CD14-positive monocyte (primary cell): ENCODE measurements at regions not wholly inside any gene's neighbourhood (a gene's known extent, or its start where the extent isn't known, plus 50 kb on each side); places are given as distances from the start of the nearest gene placed in this dataset.
"Not testable (repeated sequence)": the region's sequence is repeated elsewhere in the genome, so short reads cannot be mapped to it uniquely, and the experiment has no call there.

Experiments used
- DNase-seq, 3 donors: peaks; one replicate each; pipeline ENCODE4 v3.0.0-alpha.2; 2011 to 2022
- H2AFZ ChIP-seq: 2 replicates; pipeline ENCODE4 v1.6.0; 2012; ENCODE audit warnings: mild to moderate bottlenecking, low read depth, low read length, inconsistent platforms; ENCODE audit not compliant: insufficient read depth, poor library complexity, severe bottlenecking
- H3K27ac ChIP-seq, 2 donors: 1 replicate in 1 of 2; 2 replicates in 1 of 2; pipeline ENCODE4 v1.5.1; 2012 to 2013; ENCODE audit warnings: low read length in 2 of 2, control low read depth in 1 of 2, inconsistent platforms in 1 of 2, low read depth in 1 of 2, mild to moderate bottlenecking in 1 of 2
- H3K27me3 ChIP-seq, 2 donors: one replicate each; pipeline versions ENCODE4 v1.6.0 to v1.6.1; 2011 to 2013; ENCODE audit warnings: low read length in 2 of 2; ENCODE audit not compliant: control insufficient read depth in 2 of 2, insufficient read depth in 2 of 2
- H3K36me3 ChIP-seq, 2 donors: replicated peaks in 1 of 2; 1 replicate in 1 of 2; 2 replicates in 1 of 2; pipeline versions ENCODE4 v1.5.1 to v1.6.1; 2012 to 2013; ENCODE audit warnings: low read length in 2 of 2, control low read depth in 1 of 2, inconsistent platforms in 1 of 2, mild to moderate bottlenecking in 1 of 2; ENCODE audit not compliant: insufficient read depth in 2 of 2, control insufficient read depth in 1 of 2
- H3K4me1 ChIP-seq, 2 donors: 1 replicate in 1 of 2; 2 replicates in 1 of 2; pipeline versions ENCODE4 v1.5.1 to v1.6.1; 2012 to 2013; ENCODE audit warnings: low read length in 2 of 2, control low read depth in 1 of 2, inconsistent platforms in 1 of 2, mild to moderate bottlenecking in 1 of 2, moderate library complexity in 1 of 2; ENCODE audit not compliant: insufficient read depth in 2 of 2, control insufficient read depth in 1 of 2
- H3K4me2 ChIP-seq: replicated peaks from 2 replicates; pipeline ENCODE3; 2012; ENCODE audit warnings: low read length, moderate library complexity, mild to moderate bottlenecking; ENCODE audit not compliant: poor library complexity, severe bottlenecking; ENCODE audit errors: extremely low read depth
- H3K4me3 ChIP-seq, 3 experiments: fragments of 200-600 bp in 1 of 3; sonication (generic) in 1 of 3; replicated peaks in 1 of 3; 1 replicate in 2 of 3; 2 replicates in 1 of 3; pipeline ENCODE4 v1.5.1; 2011 to 2013; ENCODE audit warnings: low read length in 3 of 3, mild to moderate bottlenecking in 3 of 3, control low read depth in 2 of 3, low read depth in 2 of 3, inconsistent platforms in 1 of 3, moderate library complexity in 1 of 3
- H3K79me2 ChIP-seq: 2 replicates; pipeline ENCODE4 v1.6.0; 2012; ENCODE audit warnings: mild to moderate bottlenecking, control low read depth, inconsistent platforms, low read length, moderate library complexity; ENCODE audit not compliant: insufficient read depth
- H3K9ac ChIP-seq: 2 replicates; pipeline ENCODE4 v1.6.0; 2017; ENCODE audit warnings: low read length, mild to moderate bottlenecking; ENCODE audit not compliant: insufficient read depth, poor library complexity, severe bottlenecking
- H3K9me3 ChIP-seq, 2 donors: replicated peaks in 1 of 2; 1 replicate in 1 of 2; 2 replicates in 1 of 2; pipeline versions ENCODE4 v1.5.1 to v1.6.1; 2012 to 2013; ENCODE audit warnings: low read length in 2 of 2, control low read depth in 1 of 2; ENCODE audit not compliant: control insufficient read depth in 1 of 2, insufficient read depth in 1 of 2
- H4K20me1 ChIP-seq: 2 replicates; pipeline ENCODE4 v1.6.0; 2012; ENCODE audit warnings: mild to moderate bottlenecking, low read length, control low read depth, moderate library complexity; ENCODE audit not compliant: insufficient read depth
- H3K27ac Mint-ChIP-seq, 7 donors: one replicate each; pipeline ENCODE4 v1.8.0; 2020; ENCODE audit warnings: mild to moderate bottlenecking in 7 of 7, mixed read lengths in 7 of 7, moderate library complexity in 6 of 7, inconsistent platforms in 2 of 7
- H3K27me3 Mint-ChIP-seq, 3 donors: one replicate each; pipeline ENCODE4 v1.8.0; 2021 to 2022; ENCODE audit warnings: low read depth in 3 of 3, mild to moderate bottlenecking in 3 of 3, mixed read lengths in 3 of 3, moderate library complexity in 3 of 3, inconsistent platforms in 1 of 3
- H3K36me3 Mint-ChIP-seq, 2 donors: one replicate each; pipeline ENCODE4 v1.8.0; 2020; ENCODE audit warnings: mixed read lengths in 2 of 2, inconsistent platforms in 1 of 2, mild to moderate bottlenecking in 1 of 2
- H3K4me1 Mint-ChIP-seq: one replicate; pipeline ENCODE4 v1.8.0; 2020; ENCODE audit warnings: mild to moderate bottlenecking, mixed read lengths
- H3K4me3 Mint-ChIP-seq, 2 donors: one replicate each; pipeline ENCODE4 v1.8.0; 2020; ENCODE audit warnings: mild to moderate bottlenecking in 2 of 2, mixed read lengths in 2 of 2, moderate library complexity in 1 of 2
- H3K9me3 Mint-ChIP-seq, 7 donors: one replicate each; pipeline ENCODE4 v1.8.0; 2020 to 2022; ENCODE audit warnings: mixed read lengths in 7 of 7, mild to moderate bottlenecking in 6 of 7, moderate library complexity in 6 of 7, inconsistent platforms in 2 of 7
- CTCF ChIP-seq: fragments of 200-600 bp; IDR thresholded peaks from one replicate; pipeline ENCODE4 v1.8.0; 2022; ENCODE audit warnings: antibody characterized with exemption, mild to moderate bottlenecking
- WGBS: methylation state at CpG from one replicate; pipeline ENCODE4 v1.1.5; 2013; ENCODE audit warnings: missing lambda C conversion rate; ENCODE audit not compliant: insufficient coverage; 5-methylcytosine and 5-hydroxymethylcytosine counted together
- intact Hi-C, 2 donors: fragments of 100-400 bp; cut with micrococcal nuclease; formaldehyde crosslinking; loops; one replicate each; pipeline versions ENCODE4 v1.15.0 to v1.15.1; 2023

- peaks cover 2% of the 10 kb centered on the region for H3K4me1 Mint-ChIP-seq
- no peak overlapping the region for H3K4me2 ChIP-seq
- H3K9me3 Mint-ChIP-seq: peaks cover 0 to 5% (median 2%) of the 10 kb centered on the region in 7 donors
- intact Hi-C loops: no loop called here
- H4K20me1 ChIP-seq: no peaks in the 10 kb centered on the region
- H3K9ac ChIP-seq: no peak overlapping the region
- H3K27me3 ChIP-seq: no peaks in the 10 kb centered on the region
- no CpG with 5 or more reads among the region's 1 CpG for WGBS
- H3K27ac ChIP-seq: no peak overlapping the region
- no peaks in the 10 kb centered on the region for H3K79me2 ChIP-seq
- no peaks in the 10 kb centered on the region for H3K36me3 Mint-ChIP-seq
- no peaks in the 10 kb centered on the region for H3K36me3 ChIP-seq
- TF ChIP-seq CTCF: no peak
- DNase-seq: no peak
- H3K27me3 Mint-ChIP-seq: peaks cover 0 to 2% (median 1%) of the 10 kb centered on the region in 3 donors
- no peak overlapping the region for H2AFZ ChIP-seq
- no peaks in the 10 kb centered on the region for H3K4me1 ChIP-seq
- no peak overlapping the region for H3K4me3 Mint-ChIP-seq
- no peak overlapping the region for H3K27ac Mint-ChIP-seq
- H3K9me3 ChIP-seq: no peaks in the 10 kb centered on the region
- no peak overlapping the region for H3K4me3 ChIP-seq
These were observed 615.1 kb upstream of the SGCD start for GRCh38 chr5:155711882-155712281.

GRCh38 chr5:155714435-155714834 lies 612.5 kb upstream of the SGCD start:
- H4K20me1 ChIP-seq, H2AFZ ChIP-seq, DNase-seq, H3K27ac ChIP-seq, H3K9me3 Mint-ChIP-seq, H3K9me3 ChIP-seq, H3K4me1 Mint-ChIP-seq, H3K27me3 Mint-ChIP-seq, H3K27me3 ChIP-seq, intact Hi-C loops, H3K9ac ChIP-seq, H3K79me2 ChIP-seq, H3K36me3 Mint-ChIP-seq, H3K4me2 ChIP-seq, H3K4me3 Mint-ChIP-seq, H3K4me3 ChIP-seq, H3K27ac Mint-ChIP-seq, H3K4me1 ChIP-seq, H3K36me3 ChIP-seq: not testable (repeated sequence)
- 74% methylated on average over 2 of the region's 2 CpGs for WGBS
